K562 (cell line): ENCODE measurements at regions not wholly inside any gene's neighbourhood (a gene's known extent, or its start where the extent isn't known, plus 50 kb on each side); places are given as distances from the start of the nearest gene placed in this dataset.

Experiments used
- ATAC-seq: fragments of 200-7000 bp; cut with Tn5 transposase; 3 replicates; pipeline ENCODE4 v1.9.1; 2020; ENCODE audit warnings: moderate library complexity
- BruUV-seq: library from RNA; stranded (reverse); fragments of 400-500 nt; replicated peaks from 2 replicates; lab custom pipeline; 2021; lab: Mats Ljungman, UMichigan
- CTCF ChIA-PET: fragments of 300-600 bp; formaldehyde crosslinking; extraction: SDS; loops from one replicate; lab custom pipeline; 2021; ENCODE audit warnings: low intra/inter-chr PET ratio; lab: Yijun Ruan, JAX
- POLR2A ChIA-PET: fragments of 300-600, 350-650 bp; sonication (Branson Sonifier 250); formaldehyde crosslinking; extraction: SDS; loops from one replicate; lab custom pipeline; 2021; ENCODE audit warnings: antibody characterized with exemption, inconsistent platforms; lab: Yijun Ruan, JAX
- DNase-seq, 4 experiments: peaks; one replicate each; pipeline versions ENCODE4 v3.0.0 to v3.0.0-alpha.2; 2011 to 2018; ENCODE audit warnings: low spot score in 3 of 4, mixed read lengths in 3 of 4; ENCODE audit errors: extremely low read depth in 1 of 4
- FAIRE-seq: peaks from 2 replicates; lab custom pipeline; 2011; peaks lifted over from hg19 to GRCh38; lab: Jason Lieb, UNC
- H2AFZ ChIP-seq: 2 replicates; pipeline ENCODE4 v1.6.0; 2011; ENCODE audit warnings: low read depth, low read length, control low read depth, inconsistent platforms
- H3K27ac ChIP-seq: fragments of 200-600 bp; 3 replicates; pipeline ENCODE4 v1.8.0; 2011; ENCODE audit warnings: low read depth, mild to moderate bottlenecking, control low read depth, inconsistent platforms, low read length, moderate library complexity, mixed read lengths; ENCODE audit errors: extremely low read depth
- H3K27me3 ChIP-seq, 2 experiments: fragments of 300-600 bp in 1 of 2; 2 replicates in 1 of 2; 3 replicates in 1 of 2; pipeline versions ENCODE4 v1.6.0 to v1.8.0; 2011; ENCODE audit warnings: inconsistent platforms in 2 of 2, low read length in 2 of 2, mild to moderate bottlenecking in 1 of 2, mixed read lengths in 1 of 2, moderate library complexity in 1 of 2; ENCODE audit not compliant: control insufficient read depth in 2 of 2, insufficient read depth in 2 of 2
- H3K36me3 ChIP-seq: fragments of 300-600 bp; 3 replicates; pipeline ENCODE4 v1.8.0; 2011; ENCODE audit warnings: mild to moderate bottlenecking, low read length, inconsistent platforms; ENCODE audit not compliant: control insufficient read depth, insufficient read depth
- H3K4me1 ChIP-seq, 2 experiments: fragments of 200-600 bp in 1 of 2; replicated peaks in 1 of 2; 2 replicates in 1 of 2; 3 replicates in 1 of 2; pipeline versions ENCODE4 v1.5.1 to v1.8.0; 2011; ENCODE audit warnings: inconsistent platforms in 2 of 2, low read length in 2 of 2, mild to moderate bottlenecking in 1 of 2, mixed read lengths in 1 of 2, moderate library complexity in 1 of 2; ENCODE audit not compliant: control insufficient read depth in 2 of 2, insufficient read depth in 2 of 2
- H3K4me2 ChIP-seq: 2 replicates; pipeline ENCODE4 v1.6.1; 2011; ENCODE audit warnings: low read length, control low read depth, inconsistent platforms, mixed read lengths; ENCODE audit not compliant: insufficient read depth
- H3K4me3 ChIP-seq: fragments of 200-600 bp; sonication (generic), shearing (Covaris generic); 2 replicates; pipeline ENCODE4 v1.5.1; 2016; ENCODE audit warnings: control low read depth, inconsistent platforms
- H3K79me2 ChIP-seq: fragments of 200-600 bp; 3 replicates; pipeline ENCODE4 v1.8.0; 2011; ENCODE audit warnings: low read length, inconsistent platforms; ENCODE audit not compliant: control insufficient read depth, insufficient read depth
- H3K9ac ChIP-seq, 2 experiments: 2 replicates each; pipeline versions ENCODE4 v1.6.0 to v1.6.1; 2011; ENCODE audit warnings: low read depth in 2 of 2, low read length in 2 of 2, control low read depth in 1 of 2, inconsistent platforms in 1 of 2, mild to moderate bottlenecking in 1 of 2, mixed read lengths in 1 of 2; ENCODE audit not compliant: insufficient read depth in 1 of 2
- H3K9me1 ChIP-seq: one replicate; pipeline ENCODE4 v1.6.0; 2011; ENCODE audit warnings: inconsistent platforms, mild to moderate bottlenecking, low read length, moderate library complexity; ENCODE audit not compliant: control insufficient read depth, insufficient read depth
- H3K9me3 ChIP-seq: replicated peaks from 2 replicates; pipeline ENCODE4 v1.5.1; 2011; ENCODE audit warnings: low read depth, low read length, inconsistent platforms; ENCODE audit not compliant: control insufficient read depth, insufficient read depth
- H4K20me1 ChIP-seq: replicated peaks from 2 replicates; pipeline ENCODE4 v1.6.1; 2011; ENCODE audit warnings: low read length, inconsistent platforms, mixed read lengths; ENCODE audit not compliant: control insufficient read depth, insufficient read depth
- CTBP1 ChIP-seq: fragments of 450-650 bp; IDR thresholded peaks from 2 replicates; pipeline ENCODE4 v1.6.1; 2016; ENCODE audit warnings: borderline replicate concordance
- E2F6 ChIP-seq, 2 experiments: IDR thresholded peaks; 2 replicates each; pipeline ENCODE4 v1.6.1; 2011; ENCODE audit warnings: borderline replicate concordance in 1 of 2, control low read depth in 1 of 2, low read depth in 1 of 2, low read length in 1 of 2, mild to moderate bottlenecking in 1 of 2, mixed read lengths in 1 of 2, moderate library complexity in 1 of 2; ENCODE audit not compliant: insufficient read depth in 1 of 2, insufficient read length in 1 of 2, poor library complexity in 1 of 2, severe bottlenecking in 1 of 2; ENCODE audit errors: extremely low read depth in 1 of 2
- ESRRA ChIP-seq: fragments of 450-650 bp; IDR thresholded peaks from 2 replicates; pipeline ENCODE4 v1.6.1; 2014; ENCODE audit warnings: low read depth, mild to moderate bottlenecking, moderate library complexity, borderline replicate concordance
- PHF20 ChIP-seq: fragments of 450-650 bp; IDR thresholded peaks from 2 replicates; pipeline ENCODE4 v1.6.1; 2018; ENCODE audit not compliant: partially characterized antibody
- ZBTB1 ChIP-seq: sonication (generic); formaldehyde crosslinking; IDR thresholded peaks from 2 replicates; pipeline ENCODE4 v1.8.1; 2023; ENCODE audit warnings: missing genetic modification reagents, low read depth, mild to moderate bottlenecking, borderline replicate concordance
- ZNF507 ChIP-seq: conservative IDR thresholded peaks from 2 replicates; pipeline ENCODE4 v1.6.1; 2017; ENCODE audit warnings: missing genetic modification characterization, missing compliant biosample characterization
- ZNF717 ChIP-seq: fragments of 250-450 bp; sonication (Bioruptor Pico); IDR thresholded peaks from 2 replicates; pipeline ENCODE4 v1.5.0; 2021
- in situ Hi-C: fragments of 300-500 bp; cut with MboI; formaldehyde crosslinking; loops from 4 replicates; pipeline ENCODE4 v1.15.0; 2018; ENCODE audit warnings: inconsistent platforms, mixed read lengths
- intact Hi-C: fragments of 100-400 bp; cut with micrococcal nuclease; formaldehyde crosslinking; loops from 2 replicates; pipeline ENCODE4 v1.14.2; 2022

GRCh38 chr15:69895202-69895601, 202.5 kb downstream of the TLE3 start (continued):
- TF ChIP-seq ZNF717 (CRISPR knock-in tag), result no peak
- TF ChIP-seq ZNF507 (tag), result no peak

DNA sequence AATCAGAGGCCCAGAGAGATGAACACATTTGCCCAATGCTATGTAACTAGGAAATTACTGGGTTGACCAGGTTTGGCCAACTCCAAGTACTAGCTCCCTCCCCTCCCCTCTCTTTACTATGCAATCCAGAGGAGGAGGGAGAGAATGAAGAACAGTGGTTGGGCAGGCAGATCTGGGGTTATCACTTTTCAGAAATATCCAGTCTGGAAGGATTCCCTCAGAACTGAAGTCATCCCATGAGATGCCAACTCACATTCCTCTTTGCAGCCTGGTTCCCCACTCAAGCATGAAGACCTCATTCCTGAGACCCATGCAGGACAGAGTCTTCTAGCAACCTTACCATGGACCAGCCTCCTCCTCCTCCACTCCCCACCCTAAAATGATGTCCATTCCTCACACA, 201.1 kb downstream of the TLE3 start:
- Histone ChIP-seq H2AFZ (no peak overlapping the region), H3K4me1 (no peaks in the 10 kb centered on the region), H3K79me2 (no peaks in the 10 kb centered on the region), H3K36me3 (no peaks in the 10 kb centered on the region), H3K4me2 (no peak overlapping the region), H3K9ac (no peak overlapping the region), H3K27ac (no peak overlapping the region), H4K20me1 (no peaks in the 10 kb centered on the region), H3K4me3 (no peak overlapping the region), H3K27me3 (peaks cover 0 to 4% of the 10 kb centered on the region in 2 experiments; a peak in 2 of 5 replicates), H3K9me1 (no peaks in the 10 kb centered on the region), H3K9me3 (no peaks in the 10 kb centered on the region)
- TF ChIP-seq ZBTB1 (CRISPR knock-in tag) (no peak), ESRRA (no peak), E2F6 (IDR thresholded peaks at IDR 0.05; ENCODE audit: borderline replicate concordance in 1 of 2, extremely low read depth in 1 of 2, insufficient read depth in 1 of 2, insufficient read length in 1 of 2, low read depth in 1 of 2, low read length in 1 of 2, poor library complexity in 1 of 2, severe bottlenecking in 1 of 2) (no peak), CTBP1 (no peak), PHF20 (no peak)
- ATAC-seq (no peak), DNase-seq (no peak), FAIRE-seq (no peak)
- BruUV-seq, result no TSS peak
- in situ Hi-C loops (no loop called here), intact Hi-C loops (no loop called here)
- ChIA-PET CTCF (no interaction called here), POLR2A (interaction anchor here (1.0 kb wide), 1 partner anchor 11 kb away, joined by 3 read pairs; no protein-coding TSS in a partner anchor)
